ENCODE measurements at regions not wholly inside any gene's neighbourhood (a gene's known extent, or its start where the extent isn't known, plus 50 kb on each side); places are given as distances from the start of the nearest gene placed in this dataset.

GRCh38 chr2:129388870-129389269 is 590.6 kb upstream of the RAB6C start:
- TF ChIP-seq CTCF (IDR thresholded peaks at IDR 0.05) (no peak), POLR2A (IDR thresholded peaks at IDR 0.05) (no peak)
